ENCODE measurements at regions not wholly inside any gene's neighbourhood (a gene's known extent, or its start where the extent isn't known, plus 50 kb on each side); places are given as distances from the start of the nearest gene placed in this dataset.

GRCh38 chr1:86228546-86228945, 72.0 kb upstream of the COL24A1 start:
- TF ChIP-seq CTCF (IDR thresholded peaks at IDR 0.05), result no peak
- TF ChIP-seq POLR2A (IDR thresholded peaks at IDR 0.05), result no peak
